Natural killer cell (primary cell): ENCODE measurements at regions not wholly inside any gene's neighbourhood (a gene's known extent, or its start where the extent isn't known, plus 50 kb on each side); places are given as distances from the start of the nearest gene placed in this dataset.

Experiments used
- ATAC-seq, 3 donors: fragments of 150-1000 bp in 2 of 3; fragments of 200-7000 bp in 1 of 3; cut with Tn5 transposase; 1 replicate in 1 of 3; 2 replicates in 2 of 3; pipeline ENCODE4 v1.10.0; 2021; ENCODE audit warnings: mild to moderate bottlenecking in 2 of 3, moderate library complexity in 2 of 3
- DNase-seq, 2 donors: peaks; one replicate each; pipeline versions ENCODE4 v3.0.0 to v3.0.0-alpha.2; 2013 to 2021; ENCODE audit warnings: mixed read lengths in 1 of 2
- H3K27ac ChIP-seq: one replicate; pipeline ENCODE4 v1.5.1; 2013; ENCODE audit warnings: mild to moderate bottlenecking, low read length
- H3K27me3 ChIP-seq: one replicate; pipeline ENCODE4 v1.6.1; 2013; ENCODE audit warnings: low read length; ENCODE audit not compliant: control insufficient read depth, insufficient read depth
- H3K36me3 ChIP-seq: one replicate; pipeline ENCODE4 v1.6.1; 2013; ENCODE audit warnings: low read length; ENCODE audit not compliant: control insufficient read depth, insufficient read depth
- H3K4me1 ChIP-seq: one replicate; pipeline ENCODE4 v1.6.1; 2013; ENCODE audit warnings: low read length; ENCODE audit not compliant: control insufficient read depth, insufficient read depth
- H3K4me3 ChIP-seq: one replicate; pipeline ENCODE4 v1.5.1; 2013; ENCODE audit warnings: low read length
- H3K9me3 ChIP-seq: one replicate; pipeline ENCODE4 v1.6.1; 2013; ENCODE audit warnings: low read length; ENCODE audit not compliant: control insufficient read depth, insufficient read depth
- H3K27ac Mint-ChIP-seq, 2 donors: one replicate each; pipeline ENCODE4 v1.8.0; 2022; ENCODE audit warnings: mild to moderate bottlenecking in 2 of 2, mixed read lengths in 2 of 2, moderate library complexity in 1 of 2
- H3K27me3 Mint-ChIP-seq, 2 donors: one replicate each; pipeline ENCODE4 v1.8.0; 2022; ENCODE audit warnings: low read depth in 2 of 2, mixed read lengths in 2 of 2
- H3K36me3 Mint-ChIP-seq: one replicate; pipeline ENCODE4 v1.8.0; 2022; ENCODE audit warnings: mixed read lengths
- H3K4me1 Mint-ChIP-seq, 2 donors: one replicate each; pipeline ENCODE4 v1.8.0; 2022; ENCODE audit warnings: mixed read lengths in 2 of 2
- H3K4me3 Mint-ChIP-seq: one replicate; pipeline ENCODE4 v1.8.0; 2022; ENCODE audit warnings: mild to moderate bottlenecking, moderate library complexity, mixed read lengths
- H3K9me3 Mint-ChIP-seq, 2 donors: one replicate each; pipeline ENCODE4 v1.8.0; 2022; ENCODE audit warnings: mixed read lengths in 2 of 2
- WGBS: methylation state at CpG from one replicate; pipeline ENCODE4 v1.1.7; 2013; ENCODE audit warnings: missing lambda C conversion rate; ENCODE audit not compliant: insufficient coverage; 5-methylcytosine and 5-hydroxymethylcytosine counted together
- intact Hi-C: fragments of 100-400 bp; cut with micrococcal nuclease; formaldehyde crosslinking; loops from one replicate; pipeline ENCODE4 v1.14.2; 2022
- TF ChIP-seq, protein P1 (sequence below): fragments of 200-600 bp; IDR thresholded peaks from one replicate; pipeline ENCODE4 v1.8.0; 2022; ENCODE audit warnings: antibody characterized with exemption

DNA sequence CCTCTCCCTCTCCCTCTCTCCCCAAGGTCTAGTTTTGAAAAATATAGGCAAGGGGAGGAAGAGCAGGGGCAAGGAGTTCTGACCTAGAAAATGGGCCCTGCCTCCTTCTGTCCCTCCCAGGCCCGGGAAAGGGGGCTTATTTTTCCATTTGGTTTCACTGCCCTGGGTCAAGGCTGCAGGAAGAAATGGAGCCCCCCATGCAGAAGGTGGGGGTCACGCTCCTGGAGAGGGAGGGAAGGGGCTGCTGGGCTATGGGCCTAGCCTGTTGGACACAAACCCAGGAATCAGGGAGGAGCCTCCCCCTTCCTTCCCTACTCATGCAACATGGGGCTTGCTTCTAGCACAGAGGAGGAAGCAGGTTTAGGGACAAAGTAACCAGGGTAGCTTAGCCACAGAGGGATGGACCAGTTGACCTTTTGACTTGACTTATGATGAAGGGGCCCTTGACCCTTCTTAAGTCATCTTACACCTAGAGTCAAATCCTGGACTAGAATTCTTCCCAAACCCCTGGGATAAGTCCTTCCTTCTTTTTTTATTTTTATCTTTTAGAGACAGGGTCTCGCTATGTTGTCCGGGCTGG lies 70.4 kb upstream of the SSBP3 start:
- Histone ChIP-seq H3K4me3 (no peak overlapping the region), H3K27me3 (no peaks in the 10 kb centered on the region), H3K9me3 (no peaks in the 10 kb centered on the region), H3K4me1 (peaks cover 74% of the 10 kb centered on the region), H3K27ac (peak overlapping the region; percentile 89), H3K36me3 (no peaks in the 10 kb centered on the region)
- DNase-seq (no peak), ATAC-seq (no peak)
- WGBS = 76% methylated on average over 4 of the region's 4 CpGs
- intact Hi-C loops = no loop called here
- Mint-ChIP-seq H3K36me3 (no peaks in the 10 kb centered on the region), H3K27ac (peak overlapping the region; percentile 88 to 91), H3K9me3 (no peaks in the 10 kb centered on the region), H3K27me3 (no peaks in the 10 kb centered on the region), H3K4me1 (peaks cover 64 to 78% of the 10 kb centered on the region in 2 donors), H3K4me3 (peak overlapping the region; percentile 82)
- TF ChIP-seq, protein P1, sequence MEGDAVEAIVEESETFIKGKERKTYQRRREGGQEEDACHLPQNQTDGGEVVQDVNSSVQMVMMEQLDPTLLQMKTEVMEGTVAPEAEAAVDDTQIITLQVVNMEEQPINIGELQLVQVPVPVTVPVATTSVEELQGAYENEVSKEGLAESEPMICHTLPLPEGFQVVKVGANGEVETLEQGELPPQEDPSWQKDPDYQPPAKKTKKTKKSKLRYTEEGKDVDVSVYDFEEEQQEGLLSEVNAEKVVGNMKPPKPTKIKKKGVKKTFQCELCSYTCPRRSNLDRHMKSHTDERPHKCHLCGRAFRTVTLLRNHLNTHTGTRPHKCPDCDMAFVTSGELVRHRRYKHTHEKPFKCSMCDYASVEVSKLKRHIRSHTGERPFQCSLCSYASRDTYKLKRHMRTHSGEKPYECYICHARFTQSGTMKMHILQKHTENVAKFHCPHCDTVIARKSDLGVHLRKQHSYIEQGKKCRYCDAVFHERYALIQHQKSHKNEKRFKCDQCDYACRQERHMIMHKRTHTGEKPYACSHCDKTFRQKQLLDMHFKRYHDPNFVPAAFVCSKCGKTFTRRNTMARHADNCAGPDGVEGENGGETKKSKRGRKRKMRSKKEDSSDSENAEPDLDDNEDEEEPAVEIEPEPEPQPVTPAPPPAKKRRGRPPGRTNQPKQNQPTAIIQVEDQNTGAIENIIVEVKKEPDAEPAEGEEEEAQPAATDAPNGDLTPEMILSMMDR = no peak

DNA sequence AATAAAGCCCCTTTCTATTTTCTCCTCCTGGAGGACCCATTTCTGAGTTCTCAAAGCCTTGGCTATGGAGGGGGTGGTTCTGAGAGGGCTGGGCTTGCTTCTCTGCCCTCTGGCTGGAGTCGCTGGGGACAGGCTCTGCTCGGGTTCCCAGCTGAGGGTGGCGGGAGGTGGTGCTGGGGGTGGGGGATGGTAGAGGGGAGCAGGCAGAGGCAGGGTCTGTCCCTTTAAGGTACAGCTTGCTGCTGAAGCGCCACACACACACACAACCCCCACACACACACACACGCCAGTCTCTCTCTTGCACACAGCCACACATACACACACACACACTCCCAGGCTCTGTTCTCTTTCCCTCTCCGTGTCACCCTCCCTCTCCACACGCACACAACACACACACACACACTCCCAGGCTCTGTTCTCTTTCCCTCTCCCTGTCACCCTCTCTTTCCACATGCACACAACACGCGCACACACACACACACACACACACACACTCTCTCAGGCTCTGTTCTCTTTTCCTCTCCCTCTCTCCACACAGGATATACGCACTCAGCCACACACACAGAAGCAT lies 69.8 kb upstream of the SSBP3 start:
- no peaks in the 10 kb centered on the region for H3K9me3 ChIP-seq
- H3K4me1 ChIP-seq = peaks cover 68% of the 10 kb centered on the region
- TF ChIP-seq, protein P1 = no peak
- Mint-ChIP-seq H3K27ac (peak overlapping the region; percentile 88 to 91), H3K4me1 (peaks cover 58 to 72% of the 10 kb centered on the region in 2 donors), H3K27me3 (no peaks in the 10 kb centered on the region), H3K36me3 (no peaks in the 10 kb centered on the region), H3K4me3 (peak overlapping the region; percentile 66), H3K9me3 (no peaks in the 10 kb centered on the region)
- H3K27ac ChIP-seq = peak overlapping the region; percentile 89
- ATAC-seq (peak; percentile 11 to 21 (median 14)), DNase-seq (peak in 1 of 2 donors; percentile 44)
- H3K4me3 ChIP-seq = no peak overlapping the region
- intact Hi-C loops = no loop called here
- no peaks in the 10 kb centered on the region for H3K27me3 ChIP-seq
- no peaks in the 10 kb centered on the region for H3K36me3 ChIP-seq
- 27% methylated on average over 7 of the region's 10 CpGs for WGBS

DNA sequence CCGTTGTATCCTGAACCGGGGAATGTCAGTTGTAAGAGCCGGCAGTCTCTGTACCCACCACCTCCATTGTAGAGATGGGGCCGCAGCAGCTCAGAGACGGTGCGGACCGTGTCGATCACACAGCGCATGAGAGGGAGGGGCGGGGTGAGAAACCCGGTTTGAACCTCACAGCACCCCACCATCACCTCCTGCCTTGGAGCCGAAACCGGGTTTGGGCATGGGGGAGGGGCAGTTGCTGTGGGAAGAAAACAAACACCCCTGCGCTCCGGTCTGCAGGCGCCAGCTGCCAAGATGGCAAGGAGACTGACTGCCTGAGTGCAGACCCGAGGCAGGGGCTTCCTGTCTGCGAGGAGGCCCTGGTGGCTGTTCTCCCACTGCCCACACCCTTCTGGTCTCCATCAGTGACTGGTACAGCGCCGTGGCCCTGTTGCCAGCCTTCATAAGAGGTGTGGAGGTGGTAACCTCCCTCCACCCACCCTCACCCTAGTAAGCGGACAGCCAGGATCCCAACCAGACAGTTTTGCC lies 69.2 kb upstream of the SSBP3 start:
- Mint-ChIP-seq H3K9me3 (no peaks in the 10 kb centered on the region), H3K4me3 (peak overlapping the region; percentile 66), H3K27me3 (no peaks in the 10 kb centered on the region), H3K4me1 (peaks cover 52 to 66% of the 10 kb centered on the region in 2 donors), H3K27ac (peak overlapping the region; percentile 88 to 91), H3K36me3 (no peaks in the 10 kb centered on the region)
- Histone ChIP-seq H3K36me3 (no peaks in the 10 kb centered on the region), H3K4me1 (peaks cover 62% of the 10 kb centered on the region), H3K4me3 (peak overlapping the region; percentile 27), H3K27ac (peak overlapping the region; percentile 89), H3K9me3 (no peaks in the 10 kb centered on the region), H3K27me3 (no peaks in the 10 kb centered on the region)
- 0% methylated on average over 9 of the region's 21 CpGs for WGBS
- ATAC-seq (peak; percentile 64 to 77 (median 66)), DNase-seq (peak; percentile 58 to 82)
- intact Hi-C loops = no loop called here
- TF ChIP-seq, protein P1 = no peak
